Medulla oblongata (tissue), 1 donor: ENCODE measurements at regions not wholly inside any gene's neighbourhood (a gene's known extent, or its start where the extent isn't known, plus 50 kb on each side); places are given as distances from the start of the nearest gene placed in this dataset.
"Not testable (repeated sequence)": the region's sequence is repeated elsewhere in the genome, so short reads cannot be mapped to it uniquely, and the experiment has no call there.

Experiments
- DNase-seq: peaks from one replicate; pipeline ENCODE4 v3.0.0-alpha.2; 2015; ENCODE audit errors: extremely low spot score

- DNase-seq: no peak
Observed at GRCh38 chr3:25945836-25946235, 155.9 kb downstream of the OXSM start.

- no peak for DNase-seq
Observed at GRCh38 chr3:25952133-25952532, 162.2 kb downstream of the OXSM start.

DNA sequence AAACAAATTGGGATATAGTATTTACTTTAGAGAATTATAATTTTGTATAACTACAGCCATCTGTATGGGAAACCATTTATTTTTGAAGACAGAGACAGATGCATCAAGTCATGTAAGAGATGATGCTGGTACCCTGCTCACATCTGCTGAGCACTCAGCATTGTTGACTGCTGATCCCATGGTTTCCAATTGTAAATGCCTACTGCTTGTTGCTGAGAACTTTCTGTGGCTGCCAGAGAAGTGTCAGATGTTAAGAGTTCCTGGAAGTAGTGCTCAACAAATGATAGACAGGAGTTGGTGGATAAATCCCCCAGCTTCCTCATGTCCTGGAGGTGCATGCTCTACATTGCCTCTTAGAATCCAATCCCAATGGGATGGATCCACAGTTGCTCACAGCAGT, 167.1 kb downstream of the OXSM start:
- DNase-seq: no peak

DNA sequence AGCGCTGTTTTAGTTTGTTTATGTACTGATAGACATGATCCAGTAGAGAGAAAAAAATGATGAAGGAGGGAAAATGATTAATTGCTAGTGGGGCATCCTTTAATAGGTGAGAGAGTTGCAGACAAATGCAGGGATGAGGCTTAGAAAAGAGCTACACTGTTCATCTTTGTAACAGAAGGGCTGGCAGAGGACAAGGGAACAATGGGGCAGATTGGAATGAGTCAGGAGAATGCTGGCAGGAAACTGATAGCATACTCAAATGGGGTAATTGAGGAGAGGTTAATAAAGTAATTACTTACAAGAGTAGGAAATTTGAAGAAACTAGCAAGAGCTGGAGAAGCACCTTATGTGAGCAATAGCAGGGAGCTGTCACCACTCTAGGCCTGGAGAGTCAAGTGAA, 170.9 kb downstream of the OXSM start:
- DNase-seq: no peak

DNA sequence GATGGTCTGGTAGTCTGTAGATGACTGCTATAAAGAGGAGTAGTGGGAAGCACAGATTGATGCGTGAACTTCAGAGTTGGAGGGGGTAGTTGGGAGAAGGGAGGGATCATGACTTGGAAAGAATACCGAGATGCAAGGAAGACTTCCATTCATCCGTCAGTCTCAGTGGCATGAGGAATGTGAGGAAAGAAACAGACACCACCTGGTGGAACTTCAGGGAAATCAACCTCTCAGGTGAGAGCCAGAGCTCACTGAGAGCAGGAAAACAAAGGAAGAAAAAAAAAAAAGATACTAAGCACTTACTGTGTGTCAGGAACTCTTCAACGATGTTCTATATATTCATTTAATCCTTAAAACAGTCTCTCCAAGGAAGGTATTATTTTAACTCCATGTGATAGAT, 172.4 kb downstream of the OXSM start:
- no peak for DNase-seq

GRCh38 chr3:25964141-25964540, 174.3 kb downstream of the OXSM start:
- DNase-seq: no peak

GRCh38 chr3:25967385-25967784, 177.5 kb downstream of the OXSM start:
- DNase-seq: no peak

DNA sequence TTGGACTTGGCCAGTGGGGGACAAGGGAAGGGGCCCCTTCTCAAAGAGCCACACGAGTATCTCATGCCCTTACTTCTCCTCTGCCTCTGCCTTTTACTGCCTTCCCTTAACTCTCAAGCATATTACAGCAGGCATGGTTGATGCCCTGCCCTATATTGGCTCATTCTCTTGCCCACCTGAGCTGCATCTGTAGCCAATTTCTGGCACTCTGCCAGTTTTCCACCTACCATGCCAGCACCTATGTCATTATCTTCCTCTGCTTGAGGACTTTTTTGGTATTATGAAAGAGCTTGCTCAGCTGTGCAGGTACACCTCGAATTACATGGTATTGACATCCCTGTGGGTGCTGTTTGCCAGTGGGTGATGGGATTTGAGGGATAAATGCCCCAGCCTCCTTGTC, 181.8 kb downstream of the OXSM start:
- DNase-seq: no peak

- DNase-seq: no peak
Observed at GRCh38 chr3:25973122-25973521, 183.2 kb downstream of the OXSM start.

DNA sequence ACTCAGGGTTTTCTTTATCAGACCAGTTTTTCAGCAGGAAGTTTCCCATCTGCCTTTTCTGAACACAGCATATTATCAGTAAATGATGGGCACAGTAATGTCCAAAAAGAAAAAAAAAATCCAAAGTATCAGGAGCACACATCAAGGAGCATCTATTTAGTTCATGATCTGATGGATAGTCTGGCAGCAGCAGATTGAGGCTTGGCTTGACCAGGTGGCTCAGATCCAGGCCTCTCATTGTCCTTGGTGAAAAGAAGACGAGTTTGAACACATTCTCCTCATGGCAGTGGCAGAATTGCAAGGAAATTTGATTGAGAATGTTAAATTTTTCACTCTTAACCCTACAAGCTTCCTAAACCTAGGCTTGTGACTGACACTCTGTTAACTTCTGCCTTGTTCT, 192.9 kb downstream of the OXSM start:
- DNase-seq: no peak

- no peak for DNase-seq
Observed at GRCh38 chr3:25985621-25986020, 195.7 kb downstream of the OXSM start.

- no peak for DNase-seq
Observed at GRCh38 chr3:25992606-25993005, 202.7 kb downstream of the OXSM start.

DNA sequence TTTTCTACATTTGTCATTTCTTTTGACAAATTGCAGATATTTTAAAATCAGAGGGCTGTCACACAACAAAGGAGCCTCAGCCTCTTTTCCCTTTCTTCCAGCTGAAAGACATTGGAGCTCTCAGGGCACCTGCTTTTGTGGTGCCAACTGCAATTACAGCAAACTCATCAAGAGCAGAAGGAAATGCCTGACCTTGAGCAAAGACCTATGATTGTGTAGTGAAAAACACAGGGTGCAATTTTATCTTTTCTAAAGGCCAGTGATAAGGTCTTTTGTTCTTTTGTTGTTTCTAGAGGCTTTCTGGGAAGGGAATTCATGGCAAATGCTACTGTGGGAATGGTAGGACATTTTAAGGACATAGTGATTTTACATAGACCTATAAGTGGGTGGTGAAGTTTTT, 214.3 kb downstream of the OXSM start:
- DNase-seq: no peak

- DNase-seq: no peak
Observed at GRCh38 chr3:26011276-26011675, 221.4 kb downstream of the OXSM start.

DNA sequence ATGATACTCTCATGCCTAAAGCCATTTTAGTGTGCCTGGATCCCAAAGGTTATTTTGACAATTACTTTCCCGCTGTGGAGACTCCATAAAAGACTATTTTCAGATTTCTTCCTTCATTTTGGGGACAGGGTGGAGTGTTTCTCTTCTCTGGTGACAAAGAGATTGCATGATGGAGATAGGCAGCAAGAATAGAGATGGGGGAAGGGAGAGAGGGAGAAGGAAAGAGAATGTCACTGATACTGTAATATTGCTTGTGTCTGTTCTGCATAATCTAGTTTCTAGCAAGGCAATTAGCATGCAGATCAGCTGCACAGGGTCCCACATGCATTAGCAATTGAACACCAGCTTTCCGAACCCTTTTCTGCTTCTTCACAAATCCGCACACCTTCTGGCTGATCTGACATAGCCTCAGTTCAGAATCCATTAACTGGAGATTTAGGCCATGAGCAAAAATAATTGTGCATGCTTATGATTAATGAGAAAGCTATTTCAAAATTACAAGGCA, 222.4 kb downstream of the OXSM start:
- DNase-seq: no peak

GRCh38 chr3:26015752-26016151, 225.9 kb downstream of the OXSM start:
- no peak for DNase-seq

GRCh38 chr3:26018889-26019288, 229.0 kb downstream of the OXSM start:
- no peak for DNase-seq

DNA sequence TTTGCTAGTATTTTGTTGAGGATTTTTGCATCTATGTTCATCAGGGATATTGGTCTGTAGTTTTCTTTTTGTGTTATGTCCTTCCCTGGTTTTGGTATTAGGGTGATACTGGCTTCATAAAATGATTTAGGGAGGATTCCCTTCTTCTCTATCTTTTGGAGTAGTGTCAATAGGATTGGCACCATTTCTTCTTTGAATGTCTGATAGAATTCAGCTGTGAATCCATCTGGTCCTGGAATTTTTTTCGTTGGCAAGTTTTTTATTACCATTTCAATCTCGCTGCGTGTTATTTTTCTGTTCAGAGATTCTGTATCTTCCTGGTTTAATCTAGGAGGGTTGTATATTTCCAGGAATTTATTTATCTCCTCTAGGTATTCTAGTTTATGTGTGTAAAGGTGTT, 234.3 kb downstream of the OXSM start:
- DNase-seq: not testable (repeated sequence)

DNA sequence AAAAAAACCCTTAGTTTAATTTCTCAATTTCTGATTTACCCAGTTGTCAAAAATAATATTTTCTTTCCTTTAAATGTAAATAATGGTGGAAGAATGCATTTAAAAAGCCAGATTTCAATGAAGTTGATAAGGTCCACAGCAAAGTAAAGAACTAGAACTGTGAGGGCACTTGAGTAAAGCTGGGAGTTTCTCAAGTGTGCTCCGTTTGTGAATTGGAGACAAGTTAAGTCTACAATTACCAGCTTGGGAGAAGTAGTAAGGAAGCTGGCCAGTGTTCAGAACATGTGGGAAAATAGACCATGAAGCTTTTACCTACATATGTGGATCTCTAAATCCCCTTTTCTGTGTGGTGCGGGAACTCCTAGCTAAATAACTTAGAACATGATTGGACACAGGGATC, 239.4 kb downstream of the OXSM start:
- DNase-seq: no peak

- not testable (repeated sequence) for DNase-seq
Observed at GRCh38 chr3:26042126-26042525, 252.2 kb downstream of the OXSM start.

DNA sequence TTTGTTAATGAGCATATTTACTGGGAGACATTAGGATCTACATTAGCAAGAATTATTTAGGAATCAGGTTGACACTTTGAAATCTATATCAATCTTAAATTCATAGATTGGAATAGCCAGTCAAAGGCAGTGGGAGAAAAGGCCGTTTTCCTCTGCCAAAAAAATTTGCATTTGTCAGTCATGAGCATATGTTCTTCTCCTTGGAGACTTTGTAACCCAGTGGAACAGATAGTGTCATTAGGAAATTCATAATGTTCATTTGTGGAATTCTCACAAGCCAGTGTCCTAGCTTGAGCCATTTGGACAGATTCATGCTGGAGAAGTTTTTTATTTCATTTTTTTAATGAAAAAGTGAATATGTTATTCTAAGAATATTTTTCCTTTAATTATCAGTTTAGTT, 260.1 kb downstream of the OXSM start:
- DNase-seq: no peak

DNA sequence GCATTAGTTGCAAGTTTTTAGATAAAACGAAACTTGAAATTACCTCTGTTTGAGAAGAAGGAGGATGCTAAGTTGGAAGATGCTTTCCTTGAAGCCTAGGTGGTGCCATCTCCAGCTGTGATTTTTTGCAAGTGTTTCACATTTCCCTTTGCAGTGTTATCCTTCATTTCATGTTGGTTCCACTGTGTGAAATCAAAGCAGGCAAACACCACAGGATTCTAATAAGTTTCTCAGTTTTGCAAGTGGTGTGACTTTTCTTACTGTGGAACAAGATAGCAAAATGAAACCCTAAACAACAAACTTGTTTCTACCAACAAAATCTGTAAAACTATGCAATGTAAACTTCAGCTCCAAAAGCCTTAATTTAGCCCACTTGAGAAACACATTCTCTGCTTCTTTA, 260.9 kb downstream of the OXSM start:
- DNase-seq: no peak

DNA sequence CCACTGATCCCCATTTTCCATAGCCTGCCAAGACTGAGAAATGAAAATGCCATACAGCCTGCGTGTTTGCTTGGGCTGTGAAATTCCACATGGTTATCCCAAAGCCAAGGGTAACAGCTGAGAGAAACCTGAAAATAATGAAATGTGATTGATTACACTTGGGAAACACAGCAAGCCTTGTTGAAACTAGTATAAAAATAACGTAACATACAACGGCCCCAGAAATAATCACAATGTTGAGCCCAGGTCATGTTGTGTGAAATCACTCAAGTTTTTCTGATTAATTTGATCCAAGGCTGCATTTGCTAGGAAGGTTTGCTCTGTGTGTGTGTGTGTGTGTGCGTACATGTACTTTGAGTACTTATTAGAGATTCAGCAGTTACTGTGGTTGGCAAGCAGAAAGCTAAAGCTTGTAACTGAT, 269.0 kb downstream of the OXSM start:
- DNase-seq: peak; percentile 5

GRCh38 chr3:26061947-26062346, 272.1 kb downstream of the OXSM start:
- no peak for DNase-seq

GRCh38 chr3:26064297-26064696, 274.4 kb downstream of the OXSM start:
- DNase-seq: no peak
